ENCODE measurements at regions not wholly inside any gene's neighbourhood (a gene's known extent, or its start where the extent isn't known, plus 50 kb on each side); places are given as distances from the start of the nearest gene placed in this dataset.

GRCh38 chr10:83522456-83522855 lies 616.9 kb upstream of the GHITM start:
- intact Hi-C loops (cut with micrococcal nuclease), result no loop called here
- Histone ChIP-seq H3K4me1 (ENCODE audit: control insufficient read depth in 1 of 2, insufficient read depth in 2 of 2, low read length in 2 of 2) (no peaks in the 10 kb centered on the region), H3K27ac (ENCODE audit: low read depth, low read length) (no peak overlapping the region), H3K9me3 (ENCODE audit: control insufficient read depth in 1 of 2, insufficient read depth in 1 of 2, low read depth in 1 of 2, low read length in 2 of 2) (peaks cover 0 to 22% of the 10 kb centered on the region in 2 experiments; a peak in 2 of 4 replicates), H3K4me2 (ENCODE audit: low read length) (no peak overlapping the region), H3K9ac (ENCODE audit: low read length) (no peak overlapping the region), H3K9me2 (ENCODE audit: insufficient read depth) (no peaks in the 10 kb centered on the region), H3K36me3 (ENCODE audit: control insufficient read depth in 1 of 2, insufficient read depth in 2 of 2, low read length in 2 of 2) (no peaks in the 10 kb centered on the region), H3K79me2 (ENCODE audit: insufficient read depth, low read length) (no peaks in the 10 kb centered on the region), H4K20me1 (ENCODE audit: insufficient read depth) (no peaks in the 10 kb centered on the region), H3K4me3 (replicated peaks in 1 of 2; ENCODE audit: low read depth in 1 of 2, low read length in 2 of 2) (no peak overlapping the region), H2AFZ (ENCODE audit: low read depth, low read length, poor library complexity, severe bottlenecking) (no peak overlapping the region), H3K27me3 (ENCODE audit: insufficient read depth, low read length) (no peaks in the 10 kb centered on the region)
- TF ChIP-seq ZFX (IDR thresholded peaks at IDR 0.05), result no peak
- no peak for TF ChIP-seq CTCF (IDR thresholded peaks at IDR 0.05 in 2 of 3, conservative IDR thresholded peaks at IDR 0.05 in 1 of 3; ENCODE audit: borderline replicate concordance in 1 of 3, insufficient read depth in 1 of 3, low read depth in 2 of 3, low read length in 2 of 3)
- no peak for TF ChIP-seq YY1 (IDR thresholded peaks at IDR 0.05; ENCODE audit: extremely low read depth, insufficient replicate concordance, low read depth, low read length)
- no peak for TF ChIP-seq CBX3 (IDR thresholded peaks at IDR 0.05; ENCODE audit: low read depth)
- TF ChIP-seq EZH2 (IDR thresholded peaks at IDR 0.05), result no peak
- no peak for TF ChIP-seq ZNF274 (IDR thresholded peaks at IDR 0.05; ENCODE audit: low read depth, low read length)
- ChIA-PET RAD21 (ENCODE audit: low non-redundant PET in 1 of 2, low total read pairs in 2 of 2, uncharacterized antibody in 2 of 2, unreplicated experiment in 2 of 2) (no interaction called here), POLR2A (no interaction called here), CTCF (no interaction called here)
- no TSS peak for BruUV-seq (replicated peaks)
- ATAC-seq (no peak), DNase-seq (ENCODE audit: low read depth, low spot score) (no peak)

- intact Hi-C loops (cut with micrococcal nuclease), result no loop called here
- Histone ChIP-seq H3K9ac (ENCODE audit: low read length) (no peak overlapping the region), H3K9me2 (ENCODE audit: insufficient read depth) (no peaks in the 10 kb centered on the region), H3K27me3 (ENCODE audit: insufficient read depth, low read length) (no peaks in the 10 kb centered on the region), H3K4me3 (replicated peaks in 1 of 2; ENCODE audit: low read depth in 1 of 2, low read length in 2 of 2) (no peak overlapping the region), H3K4me1 (ENCODE audit: control insufficient read depth in 1 of 2, insufficient read depth in 2 of 2, low read length in 2 of 2) (no peaks in the 10 kb centered on the region), H3K27ac (ENCODE audit: low read depth, low read length) (no peak overlapping the region), H3K79me2 (ENCODE audit: insufficient read depth, low read length) (no peaks in the 10 kb centered on the region), H3K4me2 (ENCODE audit: low read length) (no peak overlapping the region), H3K36me3 (ENCODE audit: control insufficient read depth in 1 of 2, insufficient read depth in 2 of 2, low read length in 2 of 2) (no peaks in the 10 kb centered on the region), H3K9me3 (ENCODE audit: control insufficient read depth in 1 of 2, insufficient read depth in 1 of 2, low read depth in 1 of 2, low read length in 2 of 2) (peaks cover 0 to 22% of the 10 kb centered on the region in 2 experiments; a peak in 2 of 4 replicates), H2AFZ (ENCODE audit: low read depth, low read length, poor library complexity, severe bottlenecking) (no peak overlapping the region), H4K20me1 (ENCODE audit: insufficient read depth) (no peaks in the 10 kb centered on the region)
- no TSS peak for BruUV-seq (replicated peaks)
- ATAC-seq (no peak), DNase-seq (ENCODE audit: low read depth, low spot score) (no peak)
- ChIA-PET RAD21 (ENCODE audit: low non-redundant PET in 1 of 2, low total read pairs in 2 of 2, uncharacterized antibody in 2 of 2, unreplicated experiment in 2 of 2) (no interaction called here), CTCF (no interaction called here), POLR2A (no interaction called here)
- TF ChIP-seq SIN3A (IDR thresholded peaks at IDR 0.05; ENCODE audit: low read depth) (no peak), YY1 (IDR thresholded peaks at IDR 0.05; ENCODE audit: extremely low read depth, insufficient replicate concordance, low read depth, low read length) (no peak), RAD21 (IDR thresholded peaks at IDR 0.05; ENCODE audit: low read depth) (no peak), EZH2phosphoT487 (IDR thresholded peaks at IDR 0.05; ENCODE audit: borderline replicate concordance) (no peak), ATF3 (IDR thresholded peaks at IDR 0.05) (no peak), SRF (IDR thresholded peaks at IDR 0.05; ENCODE audit: low read depth) (no peak), SP1 (IDR thresholded peaks at IDR 0.05; ENCODE audit: low read depth) (no peak), ELF1 (IDR thresholded peaks at IDR 0.05; ENCODE audit: borderline replicate concordance, low read depth) (no peak), JUND (IDR thresholded peaks at IDR 0.05) (no peak), POLR2AphosphoS5 (IDR thresholded peaks at IDR 0.05; ENCODE audit: low read depth, low read length) (no peak), ZNF274 (IDR thresholded peaks at IDR 0.05; ENCODE audit: low read depth, low read length) (no peak), CEBPB (IDR thresholded peaks at IDR 0.05; ENCODE audit: low read depth) (no peak), ZBTB33 (IDR thresholded peaks at IDR 0.05; ENCODE audit: extremely low read depth, insufficient replicate concordance, low read length) (no peak), EZH2 (IDR thresholded peaks at IDR 0.05) (no peak)
Measured at GRCh38 chr10:83522881-83523386, 616.4 kb upstream of the GHITM start.

All from HCT116 (cell line).